Activated T-cell treated with anti-CD3 and anti-CD28 coated beads, Interleukin-2, amount 50 U/mL, for 4 hours (primary cell): ENCODE measurements at regions not wholly inside any gene's neighbourhood (a gene's known extent, or its start where the extent isn't known, plus 50 kb on each side); places are given as distances from the start of the nearest gene placed in this dataset.
A peak's percentile ranks its signal among the peaks of the same experiment; 100 is the strongest.
"Not testable (repeated sequence)": the region's sequence is repeated elsewhere in the genome, so short reads cannot be mapped to it uniquely, and the experiment has no call there.

Experiments used
- ATAC-seq, 2 donors: fragments of 200-7000 bp; cut with Tn5 transposase; one replicate each; pipeline ENCODE4 v1.10.0; 2021
- DNase-seq: peaks from one replicate; pipeline ENCODE4 v3.0.0-alpha.2; 2020
- H3K27me3 Mint-ChIP-seq: one replicate; pipeline ENCODE4 v1.8.0; 2021; ENCODE audit warnings: low read depth, mixed read lengths
- H3K36me3 Mint-ChIP-seq: one replicate; pipeline ENCODE4 v1.8.0; 2022; ENCODE audit warnings: mixed read lengths; ENCODE audit not compliant: insufficient read depth
- H3K4me1 Mint-ChIP-seq: one replicate; pipeline ENCODE4 v1.8.0; 2021; ENCODE audit warnings: low read depth, mixed read lengths
- H3K4me3 Mint-ChIP-seq: one replicate; pipeline ENCODE4 v1.8.0; 2021; ENCODE audit warnings: mild to moderate bottlenecking, moderate library complexity, mixed read lengths
- H3K9me3 Mint-ChIP-seq: one replicate; pipeline ENCODE4 v1.8.0; 2021; ENCODE audit warnings: mixed read lengths

GRCh38 chr1:87428367-87428766 lies 99.7 kb downstream of the LMO4 start:
- ATAC-seq = no peak
- no peaks in the 10 kb centered on the region for H3K4me1 Mint-ChIP-seq
- no peaks in the 10 kb centered on the region for H3K36me3 Mint-ChIP-seq
- H3K27me3 Mint-ChIP-seq = peaks cover 14% of the 10 kb centered on the region
- no peak for DNase-seq
- no peaks in the 10 kb centered on the region for H3K9me3 Mint-ChIP-seq
- H3K4me3 Mint-ChIP-seq = no peak overlapping the region

GRCh38 chr1:87428883-87429282 lies 100.2 kb downstream of the LMO4 start:
- H3K4me3 Mint-ChIP-seq = no peak overlapping the region
- ATAC-seq (no peak), DNase-seq (no peak)
- H3K9me3 Mint-ChIP-seq = no peaks in the 10 kb centered on the region
- H3K4me1 Mint-ChIP-seq = no peaks in the 10 kb centered on the region
- H3K36me3 Mint-ChIP-seq = no peaks in the 10 kb centered on the region
- peaks cover 14% of the 10 kb centered on the region for H3K27me3 Mint-ChIP-seq

- DNase-seq = no peak
- ATAC-seq = no peak
- peaks cover 16% of the 10 kb centered on the region for H3K27me3 Mint-ChIP-seq
- no peak overlapping the region for H3K4me3 Mint-ChIP-seq
- no peaks in the 10 kb centered on the region for H3K36me3 Mint-ChIP-seq
- H3K4me1 Mint-ChIP-seq = peaks cover 2% of the 10 kb centered on the region
- H3K9me3 Mint-ChIP-seq = no peaks in the 10 kb centered on the region
These were observed 104.0 kb downstream of the LMO4 start for GRCh38 chr1:87432685-87433084.

- H3K36me3 Mint-ChIP-seq, H3K4me3 Mint-ChIP-seq, DNase-seq, H3K9me3 Mint-ChIP-seq, H3K4me1 Mint-ChIP-seq, ATAC-seq: not testable (repeated sequence)
- H3K27me3 Mint-ChIP-seq = peaks cover 16% of the 10 kb centered on the region
These were observed 104.4 kb downstream of the LMO4 start for GRCh38 chr1:87433101-87433500.

- ATAC-seq (peak; percentile 27 to 48), DNase-seq (no peak)
- H3K4me1 Mint-ChIP-seq = peaks cover 2% of the 10 kb centered on the region
- H3K36me3 Mint-ChIP-seq = no peaks in the 10 kb centered on the region
- no peak overlapping the region for H3K4me3 Mint-ChIP-seq
- peaks cover 14% of the 10 kb centered on the region for H3K27me3 Mint-ChIP-seq
- no peaks in the 10 kb centered on the region for H3K9me3 Mint-ChIP-seq
These were observed 106.8 kb downstream of the LMO4 start for GRCh38 chr1:87435484-87435883.

- not testable (repeated sequence) for DNase-seq, ATAC-seq, H3K9me3 Mint-ChIP-seq, H3K36me3 Mint-ChIP-seq, H3K4me3 Mint-ChIP-seq, H3K4me1 Mint-ChIP-seq
- peaks cover 13% of the 10 kb centered on the region for H3K27me3 Mint-ChIP-seq
These were observed 107.4 kb downstream of the LMO4 start for GRCh38 chr1:87436115-87436514.

- H3K4me1 Mint-ChIP-seq = peaks cover 2% of the 10 kb centered on the region
- H3K9me3 Mint-ChIP-seq = no peaks in the 10 kb centered on the region
- H3K27me3 Mint-ChIP-seq = peaks cover 12% of the 10 kb centered on the region
- ATAC-seq = no peak
- DNase-seq = no peak
- H3K4me3 Mint-ChIP-seq = no peak overlapping the region
- no peaks in the 10 kb centered on the region for H3K36me3 Mint-ChIP-seq
These were observed 107.9 kb downstream of the LMO4 start for GRCh38 chr1:87436534-87436933.

GRCh38 chr1:87437663-87438295 lies 109.1 kb downstream of the LMO4 start:
- DNase-seq (no peak), ATAC-seq (no peak)
- Mint-ChIP-seq H3K9me3 (no peaks in the 10 kb centered on the region), H3K4me1 (peaks cover 2% of the 10 kb centered on the region), H3K27me3 (peaks cover 6% of the 10 kb centered on the region), H3K4me3 (no peak overlapping the region), H3K36me3 (no peaks in the 10 kb centered on the region)

- peaks cover 1% of the 10 kb centered on the region for H3K27me3 Mint-ChIP-seq
- peaks cover 8% of the 10 kb centered on the region for H3K9me3 Mint-ChIP-seq
- H3K4me3 Mint-ChIP-seq = no peak overlapping the region
- no peak for DNase-seq
- H3K36me3 Mint-ChIP-seq = no peaks in the 10 kb centered on the region
- H3K4me1 Mint-ChIP-seq = peaks cover 2% of the 10 kb centered on the region
- ATAC-seq = no peak
These were observed 111.1 kb downstream of the LMO4 start for GRCh38 chr1:87439821-87440220.

- Mint-ChIP-seq H3K27me3 (no peaks in the 10 kb centered on the region), H3K4me3 (no peak overlapping the region), H3K9me3 (peaks cover 7% of the 10 kb centered on the region), H3K36me3 (peaks cover 1% of the 10 kb centered on the region), H3K4me1 (peaks cover 21% of the 10 kb centered on the region)
- peak; percentile 76 to 78 for ATAC-seq
- no peak for DNase-seq
These were observed 120.8 kb downstream of the LMO4 start for GRCh38 chr1:87449348-87449963.

- H3K4me3 Mint-ChIP-seq = no peak overlapping the region
- H3K27me3 Mint-ChIP-seq = no peaks in the 10 kb centered on the region
- H3K9me3 Mint-ChIP-seq = peaks cover 4% of the 10 kb centered on the region
- peaks cover 21% of the 10 kb centered on the region for H3K4me1 Mint-ChIP-seq
- ATAC-seq (no peak), DNase-seq (no peak)
- peaks cover 1% of the 10 kb centered on the region for H3K36me3 Mint-ChIP-seq
These were observed 121.5 kb downstream of the LMO4 start for GRCh38 chr1:87450136-87450535.

- no peak for DNase-seq
- Mint-ChIP-seq H3K9me3 (no peaks in the 10 kb centered on the region), H3K4me1 (peaks cover 21% of the 10 kb centered on the region), H3K36me3 (no peaks in the 10 kb centered on the region), H3K4me3 (no peak overlapping the region), H3K27me3 (no peaks in the 10 kb centered on the region)
- ATAC-seq = no peak
These were observed 122.0 kb downstream of the LMO4 start for GRCh38 chr1:87450615-87451209.

GRCh38 chr1:87451229-87451920 lies 122.7 kb downstream of the LMO4 start:
- DNase-seq = no peak
- H3K4me1 Mint-ChIP-seq = peaks cover 21% of the 10 kb centered on the region
- H3K9me3 Mint-ChIP-seq = no peaks in the 10 kb centered on the region
- H3K4me3 Mint-ChIP-seq = no peak overlapping the region
- ATAC-seq = no peak
- no peaks in the 10 kb centered on the region for H3K27me3 Mint-ChIP-seq
- no peaks in the 10 kb centered on the region for H3K36me3 Mint-ChIP-seq

GRCh38 chr1:87452648-87453047 lies 124.0 kb downstream of the LMO4 start:
- DNase-seq = no peak
- Mint-ChIP-seq H3K27me3 (peaks cover 4% of the 10 kb centered on the region), H3K9me3 (no peaks in the 10 kb centered on the region), H3K4me3 (no peak overlapping the region), H3K4me1 (peaks cover 21% of the 10 kb centered on the region), H3K36me3 (no peaks in the 10 kb centered on the region)
- no peak for ATAC-seq

- DNase-seq = no peak
- H3K9me3 Mint-ChIP-seq = peaks cover 14% of the 10 kb centered on the region
- H3K4me3 Mint-ChIP-seq = no peak overlapping the region
- no peak for ATAC-seq
- peaks cover 4% of the 10 kb centered on the region for H3K27me3 Mint-ChIP-seq
- H3K4me1 Mint-ChIP-seq = no peaks in the 10 kb centered on the region
- no peaks in the 10 kb centered on the region for H3K36me3 Mint-ChIP-seq
These were observed 128.7 kb downstream of the LMO4 start for GRCh38 chr1:87457408-87457807.
